ENCODE measurements at regions not wholly inside any gene's neighbourhood (a gene's known extent, or its start where the extent isn't known, plus 50 kb on each side); places are given as distances from the start of the nearest gene placed in this dataset.

- Histone ChIP-seq H3K27me3 (ENCODE audit: control insufficient read depth, insufficient read depth, low read length) (no peaks in the 10 kb centered on the region), H3K27ac (ENCODE audit: low read depth, low read length) (no peak overlapping the region), H3K36me3 (ENCODE audit: control insufficient read depth, insufficient read depth, low read length) (no peaks in the 10 kb centered on the region), H3K4me3 (ENCODE audit: low read depth, low read length) (no peak overlapping the region), H3K4me1 (ENCODE audit: control insufficient read depth, insufficient read depth, low read length) (no peaks in the 10 kb centered on the region), H3K9me3 (ENCODE audit: control insufficient read depth, insufficient read depth, low read length) (no peaks in the 10 kb centered on the region)
- no peak for DNase-seq (ENCODE audit: low read depth in 4 of 6, low spot score in 6 of 6)
These were observed 75.3 kb downstream of the ZNF503 start for GRCh38 chr10:75326306-75326705.

- no peak for DNase-seq (ENCODE audit: low read depth in 4 of 6, low spot score in 6 of 6)
- H3K9me3 ChIP-seq (ENCODE audit: control insufficient read depth, insufficient read depth, low read length), result peaks cover 2% of the 10 kb centered on the region
- no peak overlapping the region for H3K4me3 ChIP-seq (ENCODE audit: low read depth, low read length)
- H3K36me3 ChIP-seq (ENCODE audit: control insufficient read depth, insufficient read depth, low read length), result no peaks in the 10 kb centered on the region
- no peaks in the 10 kb centered on the region for H3K27me3 ChIP-seq (ENCODE audit: control insufficient read depth, insufficient read depth, low read length)
- H3K4me1 ChIP-seq (ENCODE audit: control insufficient read depth, insufficient read depth, low read length), result no peaks in the 10 kb centered on the region
- no peak overlapping the region for H3K27ac ChIP-seq (ENCODE audit: low read depth, low read length)
These were observed 82.3 kb downstream of the ZNF503 start for GRCh38 chr10:75319274-75319673.

GRCh38 chr10:75314570-75314969 is 78.8 kb upstream of the COMTD1 start:
- WGBS (ENCODE audit: insufficient coverage), result no CpG with 5 or more reads among the region's 1 CpG
- H3K4me3 ChIP-seq (ENCODE audit: low read depth, low read length), result no peak overlapping the region

GRCh38 chr10:75312440-75312839 is 76.7 kb upstream of the COMTD1 start:
- no peak overlapping the region for H3K27ac ChIP-seq (ENCODE audit: low read depth, low read length)
- H3K4me1 ChIP-seq (ENCODE audit: control insufficient read depth, insufficient read depth, low read length), result no peaks in the 10 kb centered on the region
- H3K36me3 ChIP-seq (ENCODE audit: control insufficient read depth, insufficient read depth, low read length), result no peaks in the 10 kb centered on the region
- DNase-seq (ENCODE audit: low read depth in 4 of 6, low spot score in 6 of 6), result no peak
- no peaks in the 10 kb centered on the region for H3K9me3 ChIP-seq (ENCODE audit: control insufficient read depth, insufficient read depth, low read length)
- H3K27me3 ChIP-seq (ENCODE audit: control insufficient read depth, insufficient read depth, low read length), result no peaks in the 10 kb centered on the region
- H3K4me3 ChIP-seq (ENCODE audit: low read depth, low read length), result no peak overlapping the region

More at GRCh38 chr10:75314570-75314969, 78.8 kb upstream of the COMTD1 start:
- Histone ChIP-seq H3K36me3 (ENCODE audit: control insufficient read depth, insufficient read depth, low read length) (no peaks in the 10 kb centered on the region), H3K9me3 (ENCODE audit: control insufficient read depth, insufficient read depth, low read length) (peaks cover 2% of the 10 kb centered on the region), H3K27me3 (ENCODE audit: control insufficient read depth, insufficient read depth, low read length) (no peaks in the 10 kb centered on the region), H3K27ac (ENCODE audit: low read depth, low read length) (no peak overlapping the region), H3K4me1 (ENCODE audit: control insufficient read depth, insufficient read depth, low read length) (no peaks in the 10 kb centered on the region)
- no peak for DNase-seq (ENCODE audit: low read depth in 4 of 6, low spot score in 6 of 6)

- DNase-seq (ENCODE audit: low read depth in 4 of 6, low spot score in 6 of 6), result no peak
- H3K9me3 ChIP-seq (ENCODE audit: control insufficient read depth, insufficient read depth, low read length), result no peaks in the 10 kb centered on the region
- no peaks in the 10 kb centered on the region for H3K4me1 ChIP-seq (ENCODE audit: control insufficient read depth, insufficient read depth, low read length)
- no peak overlapping the region for H3K4me3 ChIP-seq (ENCODE audit: low read depth, low read length)
- no peaks in the 10 kb centered on the region for H3K27me3 ChIP-seq (ENCODE audit: control insufficient read depth, insufficient read depth, low read length)
- H3K36me3 ChIP-seq (ENCODE audit: control insufficient read depth, insufficient read depth, low read length), result no peaks in the 10 kb centered on the region
- H3K27ac ChIP-seq (ENCODE audit: low read depth, low read length), result no peak overlapping the region
These were observed 69.9 kb upstream of the COMTD1 start for GRCh38 chr10:75305675-75306074.

- Histone ChIP-seq H3K27ac (ENCODE audit: low read depth, low read length) (no peak overlapping the region), H3K4me3 (ENCODE audit: low read depth, low read length) (no peak overlapping the region), H3K9me3 (ENCODE audit: control insufficient read depth, insufficient read depth, low read length) (no peaks in the 10 kb centered on the region), H3K36me3 (ENCODE audit: control insufficient read depth, insufficient read depth, low read length) (no peaks in the 10 kb centered on the region), H3K27me3 (ENCODE audit: control insufficient read depth, insufficient read depth, low read length) (no peaks in the 10 kb centered on the region), H3K4me1 (ENCODE audit: control insufficient read depth, insufficient read depth, low read length) (no peaks in the 10 kb centered on the region)
- WGBS (ENCODE audit: insufficient coverage), result no CpG with 5 or more reads among the region's 2 CpGs
- no peak for DNase-seq (ENCODE audit: low read depth in 4 of 6, low spot score in 6 of 6)
These were observed 69.1 kb upstream of the COMTD1 start for GRCh38 chr10:75304741-75305390.

- no peaks in the 10 kb centered on the region for H3K36me3 ChIP-seq (ENCODE audit: control insufficient read depth, insufficient read depth, low read length)
- no CpG with 5 or more reads among the region's 1 CpG for WGBS (ENCODE audit: insufficient coverage)
- DNase-seq (ENCODE audit: low read depth in 4 of 6, low spot score in 6 of 6), result no peak
These were observed 68.6 kb upstream of the COMTD1 start for GRCh38 chr10:75304313-75304712.

GRCh38 chr10:75303045-75303777 is 67.5 kb upstream of the COMTD1 start:
- no peak for DNase-seq (ENCODE audit: low read depth in 4 of 6, low spot score in 6 of 6)
- Histone ChIP-seq H3K4me1 (ENCODE audit: control insufficient read depth, insufficient read depth, low read length) (no peaks in the 10 kb centered on the region), H3K27me3 (ENCODE audit: control insufficient read depth, insufficient read depth, low read length) (no peaks in the 10 kb centered on the region), H3K9me3 (ENCODE audit: control insufficient read depth, insufficient read depth, low read length) (no peaks in the 10 kb centered on the region), H3K36me3 (ENCODE audit: control insufficient read depth, insufficient read depth, low read length) (no peaks in the 10 kb centered on the region), H3K4me3 (ENCODE audit: low read depth, low read length) (no peak overlapping the region), H3K27ac (ENCODE audit: low read depth, low read length) (no peak overlapping the region)
- WGBS (ENCODE audit: insufficient coverage), result 88% methylated on average over 1 of the region's 2 CpGs

More at GRCh38 chr10:75304313-75304712, 68.6 kb upstream of the COMTD1 start:
- Histone ChIP-seq H3K4me3 (ENCODE audit: low read depth, low read length) (no peak overlapping the region), H3K27me3 (ENCODE audit: control insufficient read depth, insufficient read depth, low read length) (no peaks in the 10 kb centered on the region), H3K4me1 (ENCODE audit: control insufficient read depth, insufficient read depth, low read length) (no peaks in the 10 kb centered on the region), H3K27ac (ENCODE audit: low read depth, low read length) (no peak overlapping the region), H3K9me3 (ENCODE audit: control insufficient read depth, insufficient read depth, low read length) (no peaks in the 10 kb centered on the region)

GRCh38 chr10:75302029-75302428 is 66.3 kb upstream of the COMTD1 start:
- Histone ChIP-seq H3K27me3 (ENCODE audit: control insufficient read depth, insufficient read depth, low read length) (no peaks in the 10 kb centered on the region), H3K4me3 (ENCODE audit: low read depth, low read length) (no peak overlapping the region), H3K9me3 (ENCODE audit: control insufficient read depth, insufficient read depth, low read length) (no peaks in the 10 kb centered on the region), H3K27ac (ENCODE audit: low read depth, low read length) (no peak overlapping the region), H3K4me1 (ENCODE audit: control insufficient read depth, insufficient read depth, low read length) (no peaks in the 10 kb centered on the region), H3K36me3 (ENCODE audit: control insufficient read depth, insufficient read depth, low read length) (no peaks in the 10 kb centered on the region)
- whole genome bisulfite sequencing (ENCODE audit: insufficient coverage), result no CpG with 5 or more reads among the region's 1 CpG
- no peak for DNase-seq (ENCODE audit: low read depth in 4 of 6, low spot score in 6 of 6)

- H3K4me3 ChIP-seq (ENCODE audit: low read depth, low read length), result no peak overlapping the region
- DNase-seq (ENCODE audit: low read depth in 4 of 6, low spot score in 6 of 6), result no peak
- WGBS (ENCODE audit: insufficient coverage), result no CpG with 5 or more reads among the region's 2 CpGs
- peaks cover 2% of the 10 kb centered on the region for H3K27me3 ChIP-seq (ENCODE audit: control insufficient read depth, insufficient read depth, low read length)
- H3K4me1 ChIP-seq (ENCODE audit: control insufficient read depth, insufficient read depth, low read length), result peaks cover 24% of the 10 kb centered on the region
- H3K36me3 ChIP-seq (ENCODE audit: control insufficient read depth, insufficient read depth, low read length), result no peaks in the 10 kb centered on the region
- H3K9me3 ChIP-seq (ENCODE audit: control insufficient read depth, insufficient read depth, low read length), result no peaks in the 10 kb centered on the region
- H3K27ac ChIP-seq (ENCODE audit: low read depth, low read length), result no peak overlapping the region
These were observed 61.4 kb upstream of the COMTD1 start for GRCh38 chr10:75297021-75297599.

Data from spinal cord (tissue), 9 donors.